Liver (tissue), 8 donors: ENCODE measurements at regions not wholly inside any gene's neighbourhood (a gene's known extent, or its start where the extent isn't known, plus 50 kb on each side); places are given as distances from the start of the nearest gene placed in this dataset.

Experiments
- DNase-seq: peaks from one replicate; pipeline ENCODE4 v3.0.0-alpha.2; 2017; ENCODE audit warnings: low spot score
- H3K27ac ChIP-seq, 2 donors: one replicate each; pipeline ENCODE4 v1.7.0; 2013; ENCODE audit warnings: inconsistent platforms in 2 of 2, low read length in 2 of 2, control low read depth in 1 of 2, low read depth in 1 of 2, mild to moderate bottlenecking in 1 of 2
- H3K27me3 ChIP-seq, 4 donors: one replicate each; pipeline versions ENCODE4 v1.6.1 to v1.7.0; 2013; ENCODE audit warnings: low read length in 3 of 4, inconsistent platforms in 1 of 4, mild to moderate bottlenecking in 1 of 4, moderate library complexity in 1 of 4; ENCODE audit not compliant: control insufficient read depth in 4 of 4, insufficient read depth in 4 of 4
- H3K36me3 ChIP-seq, 4 donors: one replicate each; pipeline versions ENCODE4 v1.6.1 to v1.7.0; 2013; ENCODE audit warnings: low read length in 3 of 4, mild to moderate bottlenecking in 3 of 4, low read depth in 1 of 4, moderate library complexity in 1 of 4; ENCODE audit not compliant: control insufficient read depth in 4 of 4, insufficient read depth in 3 of 4
- H3K4me1 ChIP-seq, 4 donors: one replicate each; pipeline versions ENCODE4 v1.6.1 to v1.7.0; 2013; ENCODE audit warnings: low read length in 3 of 4, mild to moderate bottlenecking in 3 of 4, moderate library complexity in 1 of 4; ENCODE audit not compliant: control insufficient read depth in 4 of 4, insufficient read depth in 4 of 4
- H3K4me3 ChIP-seq, 3 donors: one replicate each; pipeline versions ENCODE4 v1.6.1 to v1.7.0; 2013; ENCODE audit warnings: low read length in 3 of 3, control low read depth in 1 of 3, low read depth in 1 of 3, mild to moderate bottlenecking in 1 of 3
- H3K9ac ChIP-seq, 2 donors: one replicate each; pipeline ENCODE4 v1.7.0; 2013; ENCODE audit warnings: low read length in 2 of 2, mild to moderate bottlenecking in 2 of 2, moderate library complexity in 2 of 2, control low read depth in 1 of 2, low read depth in 1 of 2
- H3K9me3 ChIP-seq, 4 donors: one replicate each; pipeline versions ENCODE4 v1.6.1 to v1.7.0; 2013; ENCODE audit warnings: low read length in 3 of 4; ENCODE audit not compliant: control insufficient read depth in 4 of 4
- ATF3 ChIP-seq: IDR thresholded peaks from 2 replicates; pipeline ENCODE4 v1.6.1; 2016; ENCODE audit warnings: antibody characterized with exemption
- CTCF ChIP-seq: fragments of 150-350 bp; IDR thresholded peaks from 2 replicates; pipeline ENCODE4 v1.5.1; 2017; ENCODE audit warnings: improper control_type of control experiment, low read depth, low read length; ENCODE audit not compliant: missing input control
- EGR1 ChIP-seq, 2 donors: IDR thresholded peaks; 2 replicates each; pipeline ENCODE4 v1.6.1; 2016 to 2018; ENCODE audit warnings: antibody characterized with exemption in 2 of 2, low read depth in 2 of 2
- FOXA1 ChIP-seq: IDR thresholded peaks from 2 replicates; pipeline ENCODE4 v1.6.1; 2016; ENCODE audit warnings: antibody characterized with exemption
- FOXA2 ChIP-seq: IDR thresholded peaks from 2 replicates; pipeline ENCODE4 v1.6.1; 2016; ENCODE audit warnings: antibody characterized with exemption
- GABPA ChIP-seq, 2 donors: IDR thresholded peaks in 1 of 2; conservative IDR thresholded peaks in 1 of 2; 2 replicates each; pipeline ENCODE4 v1.6.1; 2016; ENCODE audit warnings: antibody characterized with exemption in 2 of 2, mild to moderate bottlenecking in 1 of 2, moderate library complexity in 1 of 2
- HNF4A ChIP-seq, 2 donors: conservative IDR thresholded peaks; 2 replicates each; pipeline ENCODE4 v1.6.1; 2016; ENCODE audit warnings: antibody characterized with exemption in 2 of 2, mild to moderate bottlenecking in 2 of 2
- HNF4G ChIP-seq: IDR thresholded peaks from 2 replicates; pipeline ENCODE4 v1.6.1; 2016; ENCODE audit warnings: antibody characterized with exemption
- JUND ChIP-seq, 2 donors: IDR thresholded peaks; 2 replicates each; pipeline ENCODE4 v1.6.1; 2016; ENCODE audit warnings: antibody characterized with exemption in 2 of 2
- MAX ChIP-seq: IDR thresholded peaks from 2 replicates; pipeline ENCODE4 v1.6.1; 2016; ENCODE audit warnings: antibody characterized with exemption
- NR2F2 ChIP-seq: IDR thresholded peaks from 2 replicates; pipeline ENCODE4 v1.6.1; 2016; ENCODE audit warnings: antibody characterized with exemption
- RAD21 ChIP-seq, 2 donors: IDR thresholded peaks; 2 replicates each; pipeline ENCODE4 v1.6.1; 2016; ENCODE audit warnings: antibody characterized with exemption in 2 of 2, mild to moderate bottlenecking in 2 of 2
- RXRA ChIP-seq, 2 donors: IDR thresholded peaks; 2 replicates each; pipeline ENCODE4 v1.6.1; 2017 to 2018; ENCODE audit warnings: antibody characterized with exemption in 2 of 2, mild to moderate bottlenecking in 1 of 2
- SP1 ChIP-seq: IDR thresholded peaks from 2 replicates; pipeline ENCODE4 v1.6.1; 2018; ENCODE audit warnings: antibody characterized with exemption, mild to moderate bottlenecking
- TAF1 ChIP-seq: conservative IDR thresholded peaks from 2 replicates; pipeline ENCODE4 v1.6.1; 2016; ENCODE audit warnings: antibody characterized with exemption, mild to moderate bottlenecking
- YY1 ChIP-seq: IDR thresholded peaks from 2 replicates; pipeline ENCODE4 v1.6.1; 2016; ENCODE audit warnings: antibody characterized with exemption, mild to moderate bottlenecking
- ZBTB33 ChIP-seq: IDR thresholded peaks from 2 replicates; pipeline ENCODE4 v1.6.1; 2016; ENCODE audit warnings: antibody characterized with exemption
- WGBS: extraction: QIAGEN DNeasy Blood & Tissue Kit; methylation state at CpG from one replicate; pipeline ENCODE4 v1.1.7; 2013; 5-methylcytosine and 5-hydroxymethylcytosine counted together
- TF ChIP-seq, protein P1 (sequence below): IDR thresholded peaks from 2 replicates; pipeline ENCODE4 v1.6.1; 2016; ENCODE audit warnings: antibody characterized with exemption, mild to moderate bottlenecking
- donor health status: healthy.
- donor health status: healthy.
- donor health status: healthy.
- donor health status: healthy.
- donor health status: healthy.

- H3K4me1 ChIP-seq = no peaks in the 10 kb centered on the region
- H3K9me3 ChIP-seq = peaks cover 0 to 2% (median 0%) of the 10 kb centered on the region in 4 donors
- DNase-seq = no peak
- no peak overlapping the region for H3K27ac ChIP-seq
- TF ChIP-seq TAF1 (no peak), MAX (no peak), NR2F2 (no peak)
- H3K36me3 ChIP-seq = no peaks in the 10 kb centered on the region
- no peak overlapping the region for H3K9ac ChIP-seq
- H3K4me3 ChIP-seq = no peak overlapping the region
- H3K27me3 ChIP-seq = no peaks in the 10 kb centered on the region
Observed at GRCh38 chr1:193706766-193707165, 520.4 kb upstream of the B3GALT2 start.

DNA sequence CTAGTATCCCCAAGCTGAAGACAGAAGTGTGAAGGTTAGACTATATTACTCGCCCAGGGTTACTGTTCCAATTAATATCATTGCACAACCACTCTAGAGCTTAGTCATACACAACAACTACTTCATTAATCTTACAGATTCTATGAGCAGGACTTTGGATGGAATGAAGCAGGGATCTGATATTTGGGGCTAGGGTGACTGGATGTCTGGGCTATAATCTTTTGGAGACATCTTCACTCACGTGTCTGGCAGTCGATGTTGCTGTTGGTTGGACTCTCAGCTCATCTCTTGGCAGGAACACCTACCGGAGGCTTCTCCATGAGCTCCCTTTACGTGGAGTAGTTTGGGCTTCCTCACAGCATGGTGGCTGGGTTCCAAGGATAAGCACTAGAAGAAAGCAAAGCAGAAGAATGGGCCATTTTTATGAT is 519.2 kb upstream of the B3GALT2 start:
- no peak for DNase-seq
- H3K27ac ChIP-seq = no peak overlapping the region
- TF ChIP-seq FOXA2 (no peak), NR2F2 (no peak), CTCF (no peak), RAD21 (IDR thresholded peaks at IDR 0.05) (no peak), YY1 (no peak), HNF4G (no peak), TAF1 (no peak), MAX (no peak), JUND (IDR thresholded peaks at IDR 0.05) (no peak), ZBTB33 (no peak), RXRA (IDR thresholded peaks at IDR 0.05) (no peak), ATF3 (no peak), SP1 (no peak), FOXA1 (no peak), EGR1 (IDR thresholded peaks at IDR 0.05; ENCODE audit: low read depth in 2 of 2) (no peak), GABPA (IDR thresholded peaks at IDR 0.05 in 1 of 2, conservative IDR thresholded peaks at IDR 0.05 in 1 of 2) (no peak), HNF4A (conservative IDR thresholded peaks at IDR 0.05) (no peak)
- TF ChIP-seq, protein P1, sequence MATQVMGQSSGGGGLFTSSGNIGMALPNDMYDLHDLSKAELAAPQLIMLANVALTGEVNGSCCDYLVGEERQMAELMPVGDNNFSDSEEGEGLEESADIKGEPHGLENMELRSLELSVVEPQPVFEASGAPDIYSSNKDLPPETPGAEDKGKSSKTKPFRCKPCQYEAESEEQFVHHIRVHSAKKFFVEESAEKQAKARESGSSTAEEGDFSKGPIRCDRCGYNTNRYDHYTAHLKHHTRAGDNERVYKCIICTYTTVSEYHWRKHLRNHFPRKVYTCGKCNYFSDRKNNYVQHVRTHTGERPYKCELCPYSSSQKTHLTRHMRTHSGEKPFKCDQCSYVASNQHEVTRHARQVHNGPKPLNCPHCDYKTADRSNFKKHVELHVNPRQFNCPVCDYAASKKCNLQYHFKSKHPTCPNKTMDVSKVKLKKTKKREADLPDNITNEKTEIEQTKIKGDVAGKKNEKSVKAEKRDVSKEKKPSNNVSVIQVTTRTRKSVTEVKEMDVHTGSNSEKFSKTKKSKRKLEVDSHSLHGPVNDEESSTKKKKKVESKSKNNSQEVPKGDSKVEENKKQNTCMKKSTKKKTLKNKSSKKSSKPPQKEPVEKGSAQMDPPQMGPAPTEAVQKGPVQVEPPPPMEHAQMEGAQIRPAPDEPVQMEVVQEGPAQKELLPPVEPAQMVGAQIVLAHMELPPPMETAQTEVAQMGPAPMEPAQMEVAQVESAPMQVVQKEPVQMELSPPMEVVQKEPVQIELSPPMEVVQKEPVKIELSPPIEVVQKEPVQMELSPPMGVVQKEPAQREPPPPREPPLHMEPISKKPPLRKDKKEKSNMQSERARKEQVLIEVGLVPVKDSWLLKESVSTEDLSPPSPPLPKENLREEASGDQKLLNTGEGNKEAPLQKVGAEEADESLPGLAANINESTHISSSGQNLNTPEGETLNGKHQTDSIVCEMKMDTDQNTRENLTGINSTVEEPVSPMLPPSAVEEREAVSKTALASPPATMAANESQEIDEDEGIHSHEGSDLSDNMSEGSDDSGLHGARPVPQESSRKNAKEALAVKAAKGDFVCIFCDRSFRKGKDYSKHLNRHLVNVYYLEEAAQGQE = no peak
- WGBS = 95% methylated on average over 5 of the region's 5 CpGs
- no peaks in the 10 kb centered on the region for H3K27me3 ChIP-seq
- H3K9me3 ChIP-seq = peaks cover 0 to 2% (median 0%) of the 10 kb centered on the region in 4 donors
- H3K4me3 ChIP-seq = no peak overlapping the region
- no peaks in the 10 kb centered on the region for H3K36me3 ChIP-seq
- no peak overlapping the region for H3K9ac ChIP-seq
- H3K4me1 ChIP-seq = no peaks in the 10 kb centered on the region
